Ovary (tissue), 3 donors: ENCODE measurements at regions not wholly inside any gene's neighbourhood (a gene's known extent, or its start where the extent isn't known, plus 50 kb on each side); places are given as distances from the start of the nearest gene placed in this dataset.

ENCODE experiments used
- POLR2A ChIP-seq: fragments of 450-650 bp; IDR thresholded peaks from one replicate; pipeline ENCODE4 v1.6.1; 2017; ENCODE audit warnings: antibody characterized with exemption, mild to moderate bottlenecking, moderate library complexity
- TF ChIP-seq, protein P1 (sequence below), 3 donors: fragments of 450-650 bp in 2 of 3; fragments of 200-600 bp in 1 of 3; IDR thresholded peaks; one replicate each; pipeline versions ENCODE4 v1.5.1 to v1.8.0; 2016 to 2022; ENCODE audit warnings: antibody characterized with exemption in 3 of 3, mild to moderate bottlenecking in 1 of 3
- donor health status: DM: no; HTN: no; CAD: no.

DNA sequence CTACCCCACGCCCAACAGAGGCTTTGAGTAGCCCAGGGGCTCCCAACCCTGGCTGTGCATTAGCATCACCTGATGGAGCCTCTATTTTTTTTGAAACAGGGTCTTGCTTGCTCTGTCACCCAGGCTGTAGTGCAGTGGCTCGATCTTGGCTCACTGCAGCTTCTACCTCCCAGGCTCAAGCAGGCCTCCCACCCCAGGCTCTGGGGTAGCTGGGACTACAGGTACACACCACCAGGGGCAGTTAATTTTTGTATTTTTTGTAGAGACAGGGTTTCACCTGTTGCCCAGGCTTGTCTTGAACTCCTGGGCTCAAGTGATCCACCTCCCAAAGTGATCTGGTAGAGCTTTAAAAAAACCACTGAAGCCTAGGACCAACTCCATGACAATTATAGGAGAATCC, 394.8 kb upstream of the ATP5MC3 start:
- TF ChIP-seq, protein P1, sequence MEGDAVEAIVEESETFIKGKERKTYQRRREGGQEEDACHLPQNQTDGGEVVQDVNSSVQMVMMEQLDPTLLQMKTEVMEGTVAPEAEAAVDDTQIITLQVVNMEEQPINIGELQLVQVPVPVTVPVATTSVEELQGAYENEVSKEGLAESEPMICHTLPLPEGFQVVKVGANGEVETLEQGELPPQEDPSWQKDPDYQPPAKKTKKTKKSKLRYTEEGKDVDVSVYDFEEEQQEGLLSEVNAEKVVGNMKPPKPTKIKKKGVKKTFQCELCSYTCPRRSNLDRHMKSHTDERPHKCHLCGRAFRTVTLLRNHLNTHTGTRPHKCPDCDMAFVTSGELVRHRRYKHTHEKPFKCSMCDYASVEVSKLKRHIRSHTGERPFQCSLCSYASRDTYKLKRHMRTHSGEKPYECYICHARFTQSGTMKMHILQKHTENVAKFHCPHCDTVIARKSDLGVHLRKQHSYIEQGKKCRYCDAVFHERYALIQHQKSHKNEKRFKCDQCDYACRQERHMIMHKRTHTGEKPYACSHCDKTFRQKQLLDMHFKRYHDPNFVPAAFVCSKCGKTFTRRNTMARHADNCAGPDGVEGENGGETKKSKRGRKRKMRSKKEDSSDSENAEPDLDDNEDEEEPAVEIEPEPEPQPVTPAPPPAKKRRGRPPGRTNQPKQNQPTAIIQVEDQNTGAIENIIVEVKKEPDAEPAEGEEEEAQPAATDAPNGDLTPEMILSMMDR (IDR thresholded peaks at IDR 0.05), result no peak
- TF ChIP-seq POLR2A, result no peak
